Suprapubic skin (tissue), 4 donors: ENCODE measurements at regions not wholly inside any gene's neighbourhood (a gene's known extent, or its start where the extent isn't known, plus 50 kb on each side); places are given as distances from the start of the nearest gene placed in this dataset.

Source experiments
- POLR2A ChIP-seq, 2 donors: fragments of 450-650 bp; IDR thresholded peaks; one replicate each; pipeline ENCODE4 v1.6.1; 2017; ENCODE audit warnings: antibody characterized with exemption in 2 of 2, mild to moderate bottlenecking in 2 of 2, moderate library complexity in 2 of 2
- POLR2AphosphoS5 ChIP-seq, 3 donors: sonication (generic); formaldehyde crosslinking; IDR thresholded peaks; one replicate each; pipeline ENCODE4 v1.6.1; 2017; ENCODE audit warnings: antibody characterized with exemption in 3 of 3
- TF ChIP-seq, protein P1 (sequence below), 2 donors: fragments of 200-600 bp in 1 of 2; fragments of 450-650 bp in 1 of 2; sonication (generic) in 1 of 2; IDR thresholded peaks; one replicate each; pipeline ENCODE4 v1.5.1; 2016 to 2019; ENCODE audit warnings: antibody characterized with exemption in 2 of 2, mild to moderate bottlenecking in 1 of 2, moderate library complexity in 1 of 2

GRCh38 chr4:92120810-92121498, 182.8 kb upstream of the GRID2 start:
- no peak for TF ChIP-seq POLR2A (IDR thresholded peaks at IDR 0.05)
- TF ChIP-seq, protein P1, sequence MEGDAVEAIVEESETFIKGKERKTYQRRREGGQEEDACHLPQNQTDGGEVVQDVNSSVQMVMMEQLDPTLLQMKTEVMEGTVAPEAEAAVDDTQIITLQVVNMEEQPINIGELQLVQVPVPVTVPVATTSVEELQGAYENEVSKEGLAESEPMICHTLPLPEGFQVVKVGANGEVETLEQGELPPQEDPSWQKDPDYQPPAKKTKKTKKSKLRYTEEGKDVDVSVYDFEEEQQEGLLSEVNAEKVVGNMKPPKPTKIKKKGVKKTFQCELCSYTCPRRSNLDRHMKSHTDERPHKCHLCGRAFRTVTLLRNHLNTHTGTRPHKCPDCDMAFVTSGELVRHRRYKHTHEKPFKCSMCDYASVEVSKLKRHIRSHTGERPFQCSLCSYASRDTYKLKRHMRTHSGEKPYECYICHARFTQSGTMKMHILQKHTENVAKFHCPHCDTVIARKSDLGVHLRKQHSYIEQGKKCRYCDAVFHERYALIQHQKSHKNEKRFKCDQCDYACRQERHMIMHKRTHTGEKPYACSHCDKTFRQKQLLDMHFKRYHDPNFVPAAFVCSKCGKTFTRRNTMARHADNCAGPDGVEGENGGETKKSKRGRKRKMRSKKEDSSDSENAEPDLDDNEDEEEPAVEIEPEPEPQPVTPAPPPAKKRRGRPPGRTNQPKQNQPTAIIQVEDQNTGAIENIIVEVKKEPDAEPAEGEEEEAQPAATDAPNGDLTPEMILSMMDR (IDR thresholded peaks at IDR 0.05): no peak
- TF ChIP-seq POLR2AphosphoS5 (IDR thresholded peaks at IDR 0.05): no peak
